Psoas muscle (tissue), 7 donors: ENCODE measurements at regions not wholly inside any gene's neighbourhood (a gene's known extent, or its start where the extent isn't known, plus 50 kb on each side); places are given as distances from the start of the nearest gene placed in this dataset.
"Not testable (repeated sequence)": the region's sequence is repeated elsewhere in the genome, so short reads cannot be mapped to it uniquely, and the experiment has no call there.

Experiments
- ATAC-seq, 4 donors: fragments of 200-7000 bp; cut with Tn5 transposase; one replicate each; pipeline ENCODE4 v1.9.1; 2020; ENCODE audit warnings: moderate library complexity in 3 of 4, mild to moderate bottlenecking in 2 of 4
- DNase-seq, 2 donors: peaks; one replicate each; pipeline ENCODE4 v3.0.0-alpha.2; 2020
- H3K27ac ChIP-seq: fragments of 200-600 bp; one replicate; pipeline ENCODE4 v1.8.0; 2022
- H3K27me3 ChIP-seq, 3 donors: fragments of 200-600 bp in 1 of 3; one replicate each; pipeline versions ENCODE4 v1.6.1 to v1.8.0; 2013 to 2022; ENCODE audit warnings: low read length in 2 of 3, mild to moderate bottlenecking in 2 of 3, moderate library complexity in 1 of 3; ENCODE audit not compliant: insufficient read depth in 3 of 3
- H3K36me3 ChIP-seq, 2 donors: fragments of 200-600 bp in 1 of 2; one replicate each; pipeline versions ENCODE4 v1.6.1 to v1.8.0; 2013 to 2022; ENCODE audit warnings: low read depth in 1 of 2, mild to moderate bottlenecking in 1 of 2, moderate library complexity in 1 of 2; ENCODE audit not compliant: insufficient read depth in 1 of 2
- H3K4me1 ChIP-seq: fragments of 200-600 bp; one replicate; pipeline ENCODE4 v1.8.0; 2022
- H3K4me3 ChIP-seq: fragments of 200-600 bp; one replicate; pipeline ENCODE4 v1.8.0; 2022; ENCODE audit warnings: mild to moderate bottlenecking
- H3K9me3 ChIP-seq: fragments of 200-600 bp; one replicate; pipeline ENCODE4 v1.8.0; 2022
- CTCF ChIP-seq: fragments of 200-600 bp; IDR thresholded peaks from one replicate; pipeline ENCODE4 v1.8.0; 2022; ENCODE audit warnings: antibody characterized with exemption
- WGBS, 3 donors: extraction: QIAGEN DNeasy Blood & Tissue Kit; methylation state at CpG; one replicate each; pipeline versions ENCODE4 v1.1.6 to v1.1.7; 2013; 5-methylcytosine and 5-hydroxymethylcytosine counted together
- intact Hi-C, 2 donors: fragments of 100-400 bp; cut with DNase I; formaldehyde crosslinking; loops; one replicate each; pipeline versions ENCODE4 v1.11.0 to v1.14.2; 2022
- donor health status: healthy with polysubstance abuse.
- donor health status: DM: no; HTN: no; CAD: no; lungs with moderate emphysema.
- donor health status: Bipolar disorder and iron deficiency.
- donor health status: healthy.
- donor health status: DM: yes; HTN: yes; CAD: no.
- donor health status: DM: no; HTN: no; CAD: no.
- donor health status: DM: yes; HTN: yes; CAD: no.

- ATAC-seq (no peak), DNase-seq (no peak)
- WGBS, 3 donors, result 33 to 47% (median 40%) methylated on average over 6 of the region's 6 CpGs
- peaks cover 15% of the 10 kb centered on the region for H3K9me3 ChIP-seq
- H3K27me3 ChIP-seq, result no peaks in the 10 kb centered on the region
- intact Hi-C loops, result no loop called here
- H3K27ac ChIP-seq, result no peak overlapping the region
- no peak for TF ChIP-seq CTCF
- no peaks in the 10 kb centered on the region for H3K4me1 ChIP-seq
- no peak overlapping the region for H3K4me3 ChIP-seq
- no peaks in the 10 kb centered on the region for H3K36me3 ChIP-seq
Observed at GRCh38 chr2:105999211-105999989, 194.7 kb downstream of the UXS1 start.

- WGBS, 3 donors, result 92 to 100% (median 93%) methylated on average over 2 of the region's 2 CpGs
- no peak for TF ChIP-seq CTCF
- H3K36me3 ChIP-seq, result no peaks in the 10 kb centered on the region
- no peak for ATAC-seq
- no peak overlapping the region for H3K27ac ChIP-seq
- no peak for DNase-seq
- H3K27me3 ChIP-seq, result no peaks in the 10 kb centered on the region
- no peaks in the 10 kb centered on the region for H3K4me1 ChIP-seq
- intact Hi-C loops, result no loop called here
- H3K4me3 ChIP-seq, result no peak overlapping the region
- H3K9me3 ChIP-seq, result peaks cover 18% of the 10 kb centered on the region
Observed at GRCh38 chr2:105997711-105998110, 196.4 kb downstream of the UXS1 start.

- Histone ChIP-seq H3K27me3 (no peaks in the 10 kb centered on the region), H3K9me3 (peaks cover 15% of the 10 kb centered on the region), H3K36me3 (no peaks in the 10 kb centered on the region), H3K4me1 (no peaks in the 10 kb centered on the region), H3K4me3 (no peak overlapping the region), H3K27ac (no peak overlapping the region)
- DNase-seq, result no peak
- 79 to 87% (median 82%) methylated on average over 6 of the region's 6 CpGs for WGBS, 3 donors
- TF ChIP-seq CTCF, result no peak
- intact Hi-C loops, result no loop called here
- no peak for ATAC-seq
Observed at GRCh38 chr2:105990624-105991023, 203.5 kb downstream of the UXS1 start.

- H3K27me3 ChIP-seq, H3K4me3 ChIP-seq, DNase-seq, H3K36me3 ChIP-seq, ATAC-seq, intact Hi-C loops, H3K27ac ChIP-seq, H3K4me1 ChIP-seq: not testable (repeated sequence)
- 44 to 79% (median 75%) methylated on average over 2 of the region's 2 CpGs for WGBS, 3 donors
- peaks cover 11% of the 10 kb centered on the region for H3K9me3 ChIP-seq
Observed at GRCh38 chr2:105989803-105990202, 204.3 kb downstream of the UXS1 start.

- TF ChIP-seq CTCF, result no peak
- DNase-seq (no peak), ATAC-seq (no peak)
- peaks cover 6% of the 10 kb centered on the region for H3K9me3 ChIP-seq
- intact Hi-C loops, result no loop called here
- no peaks in the 10 kb centered on the region for H3K36me3 ChIP-seq
- no peaks in the 10 kb centered on the region for H3K4me1 ChIP-seq
- H3K27me3 ChIP-seq, result no peaks in the 10 kb centered on the region
- H3K27ac ChIP-seq, result no peak overlapping the region
- no peak overlapping the region for H3K4me3 ChIP-seq
Observed at GRCh38 chr2:105989070-105989469, 205.0 kb downstream of the UXS1 start.
